ENCODE measurements at regions not wholly inside any gene's neighbourhood (a gene's known extent, or its start where the extent isn't known, plus 50 kb on each side); places are given as distances from the start of the nearest gene placed in this dataset.
"Not testable (repeated sequence)": the region's sequence is repeated elsewhere in the genome, so short reads cannot be mapped to it uniquely, and the experiment has no call there.

DNA sequence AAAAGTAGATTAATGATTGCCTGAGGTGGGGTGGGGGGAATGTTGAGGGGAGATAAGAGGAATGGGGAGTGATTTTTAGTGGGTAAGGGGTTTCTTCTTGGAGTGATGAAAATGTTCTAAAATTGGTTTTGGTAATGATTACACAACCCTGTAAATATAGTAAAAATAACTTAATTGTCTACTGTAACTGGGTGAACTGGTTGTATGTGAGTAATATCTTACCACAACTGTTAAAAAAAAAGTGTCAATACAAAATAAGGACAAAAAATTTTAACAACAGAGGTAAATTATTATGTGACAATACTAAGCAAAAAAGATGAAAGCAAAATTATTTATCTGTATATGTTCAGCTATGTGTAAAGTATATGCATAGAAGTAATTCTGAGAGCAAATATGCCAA, 86.3 kb upstream of the RASSF8 start:
- DNase-seq (no peak), ATAC-seq (no peak)
- Mint-ChIP-seq H3K27me3 (ENCODE audit: low read depth) (peaks cover 3% of the 10 kb centered on the region), H3K4me3 (no peak overlapping the region), H3K4me1 (ENCODE audit: low read depth) (no peaks in the 10 kb centered on the region), H3K36me3 (ENCODE audit: insufficient read depth) (no peaks in the 10 kb centered on the region), H3K9me3 (peaks cover 11% of the 10 kb centered on the region)

DNA sequence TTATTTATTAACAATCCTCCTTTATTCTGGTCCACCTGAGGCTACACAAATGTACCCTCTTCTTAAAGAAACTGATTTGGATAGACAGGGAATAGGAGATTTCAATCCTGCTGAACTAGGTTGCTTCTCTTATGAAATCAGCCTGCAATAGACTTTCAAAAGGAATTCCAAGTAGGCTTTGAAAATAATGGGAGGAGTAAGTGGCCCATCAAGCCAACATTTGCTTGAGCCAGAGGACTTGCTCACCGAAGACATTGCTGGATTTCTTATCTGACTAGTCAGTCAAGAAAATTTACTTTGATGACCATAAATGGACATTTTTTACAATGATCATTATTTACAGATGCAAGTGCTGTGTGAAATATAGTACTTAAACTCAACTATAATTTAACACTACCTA, 82.8 kb upstream of the RASSF8 start:
- DNase-seq, result no peak
- ATAC-seq, result no peak
- Mint-ChIP-seq H3K4me3 (no peak overlapping the region), H3K4me1 (ENCODE audit: low read depth) (no peaks in the 10 kb centered on the region), H3K9me3 (no peaks in the 10 kb centered on the region), H3K27me3 (ENCODE audit: low read depth) (peaks cover 3% of the 10 kb centered on the region), H3K36me3 (ENCODE audit: insufficient read depth) (no peaks in the 10 kb centered on the region)

DNA sequence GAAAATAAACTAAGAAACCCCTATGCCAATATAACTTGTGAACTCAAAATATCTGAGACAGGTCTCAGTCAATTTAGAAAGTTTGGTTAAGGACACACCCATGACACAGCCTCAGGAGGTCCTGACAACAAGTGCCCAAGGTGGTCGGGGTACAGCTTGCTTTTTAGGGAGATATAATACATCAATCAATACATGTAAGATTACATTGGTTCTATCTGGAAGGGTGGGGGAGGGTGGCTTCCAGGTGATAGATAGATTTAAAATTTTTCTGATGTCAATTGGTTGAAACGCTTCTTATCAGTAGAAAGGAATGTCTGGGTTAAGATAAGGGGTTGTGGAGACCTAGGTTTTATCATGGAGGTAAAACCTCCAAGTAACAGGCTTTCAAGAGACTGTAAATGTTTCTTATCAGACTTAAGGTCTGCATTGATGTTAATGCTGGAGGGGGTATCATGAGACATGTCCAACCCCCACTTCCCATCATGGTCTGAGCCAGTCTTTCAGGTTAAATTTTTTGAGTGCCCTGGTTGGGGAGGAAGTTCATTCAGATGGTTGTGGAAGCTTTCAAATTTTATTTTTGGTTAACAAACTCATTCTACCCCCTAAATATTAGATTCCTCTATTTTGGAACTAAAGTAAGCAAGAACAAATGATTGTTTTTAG, 82.0 kb upstream of the RASSF8 start:
- Mint-ChIP-seq H3K9me3 (no peaks in the 10 kb centered on the region), H3K4me3 (no peak overlapping the region), H3K4me1 (ENCODE audit: low read depth) (no peaks in the 10 kb centered on the region), H3K36me3 (ENCODE audit: insufficient read depth) (no peaks in the 10 kb centered on the region), H3K27me3 (ENCODE audit: low read depth) (peaks cover 3% of the 10 kb centered on the region)
- no peak for DNase-seq
- no peak for ATAC-seq

DNA sequence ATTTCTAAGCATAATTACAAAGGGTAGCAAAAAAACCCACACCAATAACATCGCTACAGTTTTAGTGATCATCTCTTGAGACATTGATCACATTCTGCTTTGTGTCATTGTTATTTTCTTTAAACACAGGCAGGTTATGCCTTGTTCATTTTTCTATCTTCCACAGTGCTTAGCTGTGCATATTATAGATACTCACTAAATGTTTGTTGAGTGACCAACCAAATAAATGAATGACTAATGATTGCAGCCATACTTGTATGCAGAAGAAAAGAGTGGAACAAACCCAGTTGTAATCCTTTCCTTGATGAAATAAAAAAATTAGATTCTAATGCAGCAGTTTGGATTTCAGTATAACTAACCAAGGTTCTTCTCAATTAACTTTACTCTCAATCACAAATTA, 81.0 kb upstream of the RASSF8 start:
- no peak for DNase-seq
- Mint-ChIP-seq H3K9me3 (no peaks in the 10 kb centered on the region), H3K4me3 (no peak overlapping the region), H3K36me3 (ENCODE audit: insufficient read depth) (no peaks in the 10 kb centered on the region), H3K4me1 (ENCODE audit: low read depth) (no peaks in the 10 kb centered on the region), H3K27me3 (ENCODE audit: low read depth) (peaks cover 3% of the 10 kb centered on the region)
- ATAC-seq, result no peak

DNA sequence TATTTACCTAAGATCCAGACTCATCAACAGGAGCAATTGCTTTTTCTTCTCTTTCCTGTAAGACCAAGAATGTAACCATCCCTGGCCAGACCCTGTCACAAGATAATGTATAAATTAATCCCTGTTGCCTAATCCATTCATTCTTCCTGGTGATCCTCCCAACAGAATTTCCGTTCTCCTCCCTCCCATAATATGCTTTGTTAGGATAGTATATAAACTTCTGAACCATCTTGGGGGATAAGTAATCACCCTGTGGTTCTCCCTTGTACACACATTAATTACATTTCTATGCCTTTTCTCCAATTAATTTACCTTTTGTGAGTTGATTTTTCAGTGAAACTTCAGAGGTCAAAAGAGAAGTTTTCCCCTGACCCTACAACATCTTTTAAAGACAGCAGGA, 76.2 kb upstream of the RASSF8 start:
- no peaks in the 10 kb centered on the region for H3K4me1 Mint-ChIP-seq (ENCODE audit: low read depth)
- H3K27me3 Mint-ChIP-seq (ENCODE audit: low read depth), result no peaks in the 10 kb centered on the region
- H3K4me3 Mint-ChIP-seq, result no peak overlapping the region
- no peak for DNase-seq
- no peaks in the 10 kb centered on the region for H3K9me3 Mint-ChIP-seq
- no peak for ATAC-seq
- no peaks in the 10 kb centered on the region for H3K36me3 Mint-ChIP-seq (ENCODE audit: insufficient read depth)

DNA sequence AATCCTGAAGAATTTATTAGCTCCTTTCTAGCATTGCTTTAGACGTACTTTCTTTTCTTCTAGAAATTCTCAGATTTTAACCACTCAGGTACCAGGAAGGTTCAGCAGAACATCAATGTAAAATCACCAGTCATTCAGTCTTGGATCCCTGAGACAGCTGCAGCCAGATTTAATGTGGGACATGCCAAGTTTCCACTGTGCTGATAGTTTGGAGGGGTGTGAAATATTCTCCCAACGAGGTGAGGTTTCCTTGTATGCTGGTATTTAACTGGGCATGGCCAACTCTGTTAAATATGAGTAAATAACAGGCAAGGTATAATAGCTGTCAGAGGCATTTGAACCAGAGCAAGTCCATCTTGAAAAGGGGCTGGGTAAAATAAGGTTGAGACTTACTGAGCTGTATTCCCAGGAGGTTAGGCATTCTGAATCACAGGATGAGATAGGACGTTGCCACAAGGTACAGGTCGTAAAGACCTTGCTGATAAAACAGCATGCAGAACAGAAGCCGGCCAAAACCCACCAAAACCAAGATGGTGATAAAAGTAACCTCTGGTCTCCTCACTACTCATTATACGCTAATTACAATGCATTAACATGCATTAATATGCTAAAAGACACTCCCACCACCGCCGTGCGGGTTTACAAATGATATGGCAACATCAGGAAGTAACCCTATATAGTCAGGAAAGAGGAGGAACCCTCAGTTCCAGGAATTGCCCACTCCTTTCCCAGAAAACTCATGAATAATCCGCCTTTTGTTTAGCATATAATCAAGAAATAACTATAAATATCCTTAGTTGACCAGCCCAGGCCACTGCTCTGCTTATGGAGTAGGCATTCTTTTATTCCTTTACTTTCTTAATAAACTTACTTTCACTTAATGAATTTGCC, 75.2 kb upstream of the RASSF8 start:
- Mint-ChIP-seq H3K4me3 (no peak overlapping the region), H3K36me3 (ENCODE audit: insufficient read depth) (no peaks in the 10 kb centered on the region), H3K9me3 (no peaks in the 10 kb centered on the region), H3K27me3 (ENCODE audit: low read depth) (peaks cover 2% of the 10 kb centered on the region), H3K4me1 (ENCODE audit: low read depth) (no peaks in the 10 kb centered on the region)
- ATAC-seq (no peak), DNase-seq (no peak)

DNA sequence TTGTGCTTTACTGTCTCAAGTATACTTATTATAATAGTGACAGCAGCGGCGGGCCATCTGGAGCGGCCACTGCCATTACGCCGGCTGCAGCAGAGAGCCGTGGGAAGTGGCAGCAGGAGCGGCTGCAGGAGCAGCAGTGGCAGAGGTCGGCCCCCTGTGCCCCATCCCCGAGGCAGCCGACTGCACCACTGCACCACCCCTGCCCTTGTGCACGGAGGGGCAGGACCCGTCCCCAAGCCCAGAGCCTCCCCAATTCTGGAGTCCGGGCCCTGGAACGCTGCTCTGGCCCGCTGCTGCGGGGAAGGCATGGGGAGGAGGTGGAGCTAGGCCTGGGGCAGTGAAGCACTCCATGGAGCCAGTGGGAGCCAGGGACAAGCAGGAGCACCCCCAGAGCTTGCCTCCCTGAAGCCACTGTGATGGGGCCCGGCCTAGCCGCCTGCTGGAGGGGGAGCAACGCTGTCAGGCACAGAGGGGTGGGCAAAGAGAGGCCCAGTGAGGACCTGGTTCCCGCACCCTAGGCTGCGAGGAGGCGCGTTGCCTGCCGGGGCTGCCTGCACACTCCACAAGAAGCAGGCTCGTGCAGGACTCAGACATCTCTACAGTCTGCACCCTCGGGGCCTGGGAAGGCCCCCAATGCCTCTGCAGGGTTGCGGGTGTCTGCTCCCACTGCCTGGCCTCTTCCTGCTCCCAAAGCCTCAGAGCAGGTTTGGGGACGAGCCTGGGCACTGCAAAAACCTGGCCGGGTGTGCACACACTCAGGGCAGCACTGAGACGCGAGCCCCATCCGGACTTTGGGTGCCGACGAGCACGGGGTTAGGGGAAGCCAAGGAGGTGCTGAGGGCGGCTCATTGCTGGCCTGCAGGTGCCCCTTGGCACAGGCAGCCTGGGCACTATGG, 74.2 kb upstream of the RASSF8 start:
- Mint-ChIP-seq H3K27me3 (ENCODE audit: low read depth) (peaks cover 2% of the 10 kb centered on the region), H3K9me3 (no peaks in the 10 kb centered on the region), H3K36me3 (ENCODE audit: insufficient read depth) (no peaks in the 10 kb centered on the region), H3K4me1 (ENCODE audit: low read depth) (no peaks in the 10 kb centered on the region), H3K4me3 (no peak overlapping the region)
- DNase-seq (no peak), ATAC-seq (no peak)

DNA sequence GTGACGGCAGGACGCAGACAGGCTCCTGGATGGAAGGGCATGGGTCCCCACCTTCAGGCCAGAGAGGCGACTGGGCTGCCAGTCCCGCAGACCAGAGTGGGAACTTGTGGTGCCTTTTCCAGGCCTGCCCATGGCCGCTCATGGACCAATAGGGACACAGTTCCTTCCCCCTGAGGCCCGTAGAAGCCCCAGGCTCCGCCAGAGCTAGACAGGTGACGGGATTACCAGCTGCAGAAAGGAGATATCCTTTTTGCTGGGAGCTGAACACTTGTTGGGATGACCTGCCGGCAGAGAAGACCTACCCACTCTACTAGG, 73.6 kb upstream of the RASSF8 start:
- ATAC-seq (no peak), DNase-seq (no peak)
- H3K27me3 Mint-ChIP-seq (ENCODE audit: low read depth), result peaks cover 2% of the 10 kb centered on the region
- H3K9me3 Mint-ChIP-seq, result no peaks in the 10 kb centered on the region
- no peak overlapping the region for H3K4me3 Mint-ChIP-seq
- no peaks in the 10 kb centered on the region for H3K36me3 Mint-ChIP-seq (ENCODE audit: insufficient read depth)
- H3K4me1 Mint-ChIP-seq (ENCODE audit: low read depth), result no peaks in the 10 kb centered on the region

DNA sequence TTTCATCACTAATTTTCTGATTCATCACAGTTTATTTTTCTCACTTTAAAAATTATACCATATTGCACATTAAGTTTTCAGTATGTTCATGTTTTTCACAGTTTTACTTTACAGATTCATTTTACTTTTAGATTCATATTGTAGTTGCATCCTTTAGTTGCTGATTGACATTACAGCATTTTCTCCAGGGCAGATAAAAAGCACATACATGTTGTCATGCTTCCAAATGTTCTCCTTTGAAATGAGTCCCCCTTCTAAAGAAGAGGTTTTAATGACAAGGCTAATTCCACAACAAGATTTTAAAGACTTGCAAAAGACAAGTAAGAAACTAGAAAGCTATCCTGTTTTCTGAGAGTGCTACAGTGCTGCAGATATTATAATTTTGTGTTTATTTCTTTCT, 72.1 kb upstream of the RASSF8 start:
- no peak for DNase-seq
- Mint-ChIP-seq H3K36me3 (ENCODE audit: insufficient read depth) (no peaks in the 10 kb centered on the region), H3K27me3 (ENCODE audit: low read depth) (peaks cover 4% of the 10 kb centered on the region), H3K4me3 (no peak overlapping the region), H3K4me1 (ENCODE audit: low read depth) (no peaks in the 10 kb centered on the region), H3K9me3 (peaks cover 4% of the 10 kb centered on the region)
- ATAC-seq, result no peak

DNA sequence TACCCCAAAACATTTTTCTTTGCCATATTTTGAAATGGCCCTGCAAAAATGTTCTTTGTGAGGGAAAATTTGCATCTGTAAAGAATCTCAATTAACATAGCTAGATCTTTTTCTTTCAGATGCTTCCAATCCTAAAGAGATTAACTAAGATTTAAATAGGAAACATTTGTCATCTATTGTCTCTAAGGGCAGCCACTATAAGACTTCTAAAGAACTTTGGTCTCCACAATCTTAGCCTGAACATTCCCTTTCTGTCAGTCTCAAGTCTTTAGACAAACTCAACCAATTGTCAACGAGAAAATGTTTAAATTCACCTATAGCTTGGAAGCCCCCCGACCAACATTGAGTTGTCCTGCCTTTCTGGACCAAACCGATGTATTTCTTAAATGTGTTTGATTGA, 71.1 kb upstream of the RASSF8 start:
- Mint-ChIP-seq H3K4me1 (ENCODE audit: low read depth) (no peaks in the 10 kb centered on the region), H3K9me3 (peaks cover 4% of the 10 kb centered on the region), H3K4me3 (no peak overlapping the region), H3K36me3 (ENCODE audit: insufficient read depth) (no peaks in the 10 kb centered on the region), H3K27me3 (ENCODE audit: low read depth) (peaks cover 4% of the 10 kb centered on the region)
- no peak for DNase-seq
- ATAC-seq, result no peak

DNA sequence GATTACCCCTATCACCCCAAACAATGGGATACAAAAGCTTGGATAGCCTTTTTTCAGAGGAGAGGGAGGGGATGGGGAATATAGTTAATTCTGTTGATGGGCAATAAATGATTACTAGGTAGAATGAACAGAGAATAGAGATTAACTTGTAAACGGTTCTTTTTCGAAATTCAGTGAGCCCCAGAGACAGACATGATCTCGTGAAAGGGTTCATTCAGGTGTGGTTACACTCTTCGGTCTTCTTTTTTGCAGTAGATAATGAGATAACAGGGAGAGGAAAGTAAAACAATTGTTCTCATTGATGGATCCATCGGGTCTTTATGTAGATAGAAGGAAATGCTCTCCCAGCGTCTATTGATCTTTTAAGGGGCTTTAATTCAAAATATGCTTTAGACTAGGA, 69.3 kb upstream of the RASSF8 start:
- ATAC-seq (no peak), DNase-seq (no peak)
- H3K4me3 Mint-ChIP-seq, result no peak overlapping the region
- no peaks in the 10 kb centered on the region for H3K4me1 Mint-ChIP-seq (ENCODE audit: low read depth)
- H3K9me3 Mint-ChIP-seq, result peaks cover 4% of the 10 kb centered on the region
- no peaks in the 10 kb centered on the region for H3K36me3 Mint-ChIP-seq (ENCODE audit: insufficient read depth)
- H3K27me3 Mint-ChIP-seq (ENCODE audit: low read depth), result peaks cover 4% of the 10 kb centered on the region

DNA sequence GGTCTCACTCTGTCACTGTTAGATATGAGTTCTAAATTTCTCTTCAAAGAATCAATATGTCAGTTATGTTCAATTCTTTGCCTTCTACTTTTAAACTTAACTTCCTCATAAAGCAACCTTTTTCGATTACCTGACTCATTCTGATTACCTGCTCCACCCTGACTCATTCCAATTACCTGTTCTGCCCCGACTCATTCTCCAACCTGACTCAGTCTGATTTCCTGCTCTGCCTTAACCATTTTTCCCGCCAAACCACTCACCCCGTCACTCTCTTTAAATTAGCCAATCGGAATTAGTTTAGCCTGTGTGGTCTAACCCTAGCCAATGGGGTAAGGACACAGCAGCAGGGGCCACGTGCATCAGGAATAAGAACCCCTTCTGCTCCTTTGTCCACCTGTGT, 67.4 kb upstream of the RASSF8 start:
- not testable (repeated sequence) for ATAC-seq; H3K27me3 Mint-ChIP-seq (ENCODE audit: low read depth); H3K9me3 Mint-ChIP-seq; H3K36me3 Mint-ChIP-seq (ENCODE audit: insufficient read depth); DNase-seq; H3K4me3 Mint-ChIP-seq; H3K4me1 Mint-ChIP-seq (ENCODE audit: low read depth)

DNA sequence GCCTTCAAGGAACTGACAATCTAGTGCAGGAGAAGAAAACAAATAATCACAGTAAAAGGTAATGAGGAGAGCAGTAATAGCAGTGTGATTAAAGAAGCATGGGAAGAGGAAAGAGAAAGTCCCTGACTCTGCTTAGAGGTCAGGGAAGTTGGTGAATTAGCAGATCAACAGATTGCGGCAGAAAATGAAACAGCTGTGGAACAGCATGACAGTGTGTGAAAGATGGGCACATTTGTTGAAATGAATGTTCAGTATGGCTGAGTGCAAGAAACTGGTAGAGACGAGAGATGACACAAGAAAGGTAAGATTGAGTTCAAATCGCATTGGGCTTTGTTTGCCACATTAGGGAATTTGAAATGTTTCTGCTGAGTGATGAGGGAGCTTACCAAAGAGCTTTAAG, 63.7 kb upstream of the RASSF8 start:
- Mint-ChIP-seq H3K9me3 (peaks cover 4% of the 10 kb centered on the region), H3K36me3 (ENCODE audit: insufficient read depth) (no peaks in the 10 kb centered on the region), H3K4me1 (ENCODE audit: low read depth) (no peaks in the 10 kb centered on the region), H3K4me3 (no peak overlapping the region), H3K27me3 (ENCODE audit: low read depth) (peaks cover 2% of the 10 kb centered on the region)
- DNase-seq (no peak), ATAC-seq (no peak)

DNA sequence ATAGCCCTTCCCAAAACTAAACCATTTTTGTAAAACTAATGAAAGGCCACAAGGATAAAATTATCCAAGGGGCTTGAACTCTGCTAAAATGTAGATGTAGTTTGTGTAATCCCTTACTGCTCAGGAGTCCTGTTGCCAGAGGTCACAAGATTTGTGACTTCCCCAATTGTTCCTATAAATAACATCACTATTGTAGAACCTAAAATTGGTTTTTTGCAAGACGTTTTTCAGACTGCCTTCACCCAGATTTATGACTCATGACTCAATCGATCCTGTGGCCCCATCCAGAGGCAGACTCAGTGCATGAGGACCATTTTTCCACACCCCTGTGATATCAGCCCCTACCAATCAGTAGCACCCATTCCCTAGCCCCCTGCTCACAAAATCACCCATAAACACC, 61.5 kb upstream of the RASSF8 start:
- Mint-ChIP-seq H3K4me1 (ENCODE audit: low read depth) (no peaks in the 10 kb centered on the region), H3K36me3 (ENCODE audit: insufficient read depth) (no peaks in the 10 kb centered on the region), H3K4me3 (no peak overlapping the region), H3K27me3 (ENCODE audit: low read depth) (no peaks in the 10 kb centered on the region), H3K9me3 (no peaks in the 10 kb centered on the region)
- ATAC-seq, result no peak
- no peak for DNase-seq
